NCI-H2196 (cell line): ENCODE measurements at regions not wholly inside any gene's neighbourhood (a gene's known extent, or its start where the extent isn't known, plus 50 kb on each side); places are given as distances from the start of the nearest gene placed in this dataset.

Experiments
- DNase-seq: peaks from one replicate; lab custom pipeline; 2025; ENCODE audit not compliant: unreplicated experiment; lab: John Stamatoyannopoulos, UW

- DNase-seq: peak; percentile 26
These were observed 284.9 kb upstream of the RUNX1 start for GRCh38 chr21:35333831-35334618.

- no peak for DNase-seq
These were observed 283.8 kb upstream of the RUNX1 start for GRCh38 chr21:35332841-35333426.

GRCh38 chr21:35329940-35330660 is 281.0 kb upstream of the RUNX1 start:
- no peak for DNase-seq

GRCh38 chr21:35328856-35329455 is 279.9 kb upstream of the RUNX1 start:
- DNase-seq: peak; percentile 4

GRCh38 chr21:35326677-35327076 is 277.6 kb upstream of the RUNX1 start:
- DNase-seq: no peak

- no peak for DNase-seq
These were observed 276.9 kb upstream of the RUNX1 start for GRCh38 chr21:35325953-35326352.

GRCh38 chr21:35324372-35325220 is 275.5 kb upstream of the RUNX1 start:
- no peak for DNase-seq

GRCh38 chr21:35323947-35324346 is 274.8 kb upstream of the RUNX1 start:
- no peak for DNase-seq

- no peak for DNase-seq
These were observed 272.5 kb upstream of the RUNX1 start for GRCh38 chr21:35321322-35322200.

- no peak for DNase-seq
These were observed 270.7 kb upstream of the RUNX1 start for GRCh38 chr21:35319684-35320283.

- no peak for DNase-seq
These were observed 267.8 kb upstream of the RUNX1 start for GRCh38 chr21:35316933-35317332.

GRCh38 chr21:35316456-35316855 is 267.4 kb upstream of the RUNX1 start:
- no peak for DNase-seq

- DNase-seq: no peak
These were observed 265.9 kb upstream of the RUNX1 start for GRCh38 chr21:35314857-35315582.

GRCh38 chr21:35311985-35312384 is 262.9 kb upstream of the RUNX1 start:
- DNase-seq: no peak

- no peak for DNase-seq
These were observed 260.2 kb upstream of the RUNX1 start for GRCh38 chr21:35309316-35309715.

GRCh38 chr21:35303085-35303484 is 254.0 kb upstream of the RUNX1 start:
- peak; percentile 23 for DNase-seq

GRCh38 chr21:35298757-35299156 is 249.7 kb upstream of the RUNX1 start:
- no peak for DNase-seq

GRCh38 chr21:35297665-35298064 is 248.6 kb upstream of the RUNX1 start:
- DNase-seq: no peak
